ENCODE measurements at regions not wholly inside any gene's neighbourhood (a gene's known extent, or its start where the extent isn't known, plus 50 kb on each side); places are given as distances from the start of the nearest gene placed in this dataset.
A peak's percentile ranks its signal among the peaks of the same experiment; 100 is the strongest.

GRCh38 chr11:22555881-22556280, 69.7 kb downstream of the FANCF start:
- H3K27ac ChIP-seq (ENCODE audit: insufficient read depth, low read length): no peak overlapping the region
- no peak overlapping the region for H3K4me3 ChIP-seq (replicated peaks in 1 of 4; ENCODE audit: control extremely low read depth in 1 of 4, insufficient read depth in 1 of 4, low read depth in 3 of 4, low read length in 4 of 4)
- no peak overlapping the region for H2AFZ ChIP-seq (ENCODE audit: low read length)
- H3K9me3 ChIP-seq (ENCODE audit: control insufficient read depth, insufficient read depth, low read depth, low read length): no peaks in the 10 kb centered on the region
- H4K20me1 ChIP-seq (ENCODE audit: control insufficient read depth, extremely low read depth, insufficient read depth, low read length): no peaks in the 10 kb centered on the region
- H3K27me3 ChIP-seq (ENCODE audit: control insufficient read depth, insufficient read depth, low read length): no peaks in the 10 kb centered on the region
- H3K4me2 ChIP-seq (ENCODE audit: extremely low read depth, insufficient read depth, low read length): no peak overlapping the region
- peak in 1 of 2 donors; percentile 31 for DNase-seq (ENCODE audit: low read depth in 2 of 2)
- no peaks in the 10 kb centered on the region for H3K79me2 ChIP-seq (ENCODE audit: control insufficient read depth, insufficient read depth, low read length)
- H3K36me3 ChIP-seq (ENCODE audit: control insufficient read depth, insufficient read depth, low read length): no peaks in the 10 kb centered on the region
- TF ChIP-seq CTCF (conservative IDR thresholded peaks at IDR 0.05 in 1 of 2, IDR thresholded peaks at IDR 0.05 in 1 of 2; ENCODE audit: low read depth in 1 of 2, low read length in 2 of 2): no peak
- no peak for TF ChIP-seq EZH2 (IDR thresholded peaks at IDR 0.05; ENCODE audit: low read length, missing control alignments)
- no peaks in the 10 kb centered on the region for H3K4me1 ChIP-seq (ENCODE audit: control insufficient read depth, extremely low read depth, insufficient read depth, low read length)
- H3K9ac ChIP-seq (ENCODE audit: insufficient read depth, low read length): no peak overlapping the region

GRCh38 chr11:22554221-22554620, 71.4 kb downstream of the FANCF start:
- TF ChIP-seq CTCF (conservative IDR thresholded peaks at IDR 0.05 in 1 of 2, IDR thresholded peaks at IDR 0.05 in 1 of 2; ENCODE audit: low read depth in 1 of 2, low read length in 2 of 2) (no peak), EZH2 (IDR thresholded peaks at IDR 0.05; ENCODE audit: low read length, missing control alignments) (no peak)
- H3K79me2 ChIP-seq (ENCODE audit: control insufficient read depth, insufficient read depth, low read length): no peaks in the 10 kb centered on the region

GRCh38 chr11:22552885-22553284, 72.7 kb downstream of the FANCF start:
- Histone ChIP-seq H3K79me2 (ENCODE audit: control insufficient read depth, insufficient read depth, low read length) (no peaks in the 10 kb centered on the region), H3K27ac (ENCODE audit: insufficient read depth, low read length) (no peak overlapping the region), H3K27me3 (ENCODE audit: control insufficient read depth, insufficient read depth, low read length) (no peaks in the 10 kb centered on the region), H4K20me1 (ENCODE audit: control insufficient read depth, extremely low read depth, insufficient read depth, low read length) (no peaks in the 10 kb centered on the region), H3K4me3 (replicated peaks in 1 of 4; ENCODE audit: control extremely low read depth in 1 of 4, insufficient read depth in 1 of 4, low read depth in 3 of 4, low read length in 4 of 4) (no peak overlapping the region), H3K4me2 (ENCODE audit: extremely low read depth, insufficient read depth, low read length) (no peak overlapping the region), H2AFZ (ENCODE audit: low read length) (no peak overlapping the region), H3K9ac (ENCODE audit: insufficient read depth, low read length) (no peak overlapping the region), H3K4me1 (ENCODE audit: control insufficient read depth, extremely low read depth, insufficient read depth, low read length) (no peaks in the 10 kb centered on the region), H3K36me3 (ENCODE audit: control insufficient read depth, insufficient read depth, low read length) (no peaks in the 10 kb centered on the region), H3K9me3 (ENCODE audit: control insufficient read depth, insufficient read depth, low read depth, low read length) (no peaks in the 10 kb centered on the region)
- TF ChIP-seq CTCF (conservative IDR thresholded peaks at IDR 0.05 in 1 of 2, IDR thresholded peaks at IDR 0.05 in 1 of 2; ENCODE audit: low read depth in 1 of 2, low read length in 2 of 2): no peak
- TF ChIP-seq EZH2 (IDR thresholded peaks at IDR 0.05; ENCODE audit: low read length, missing control alignments): no peak
- DNase-seq (ENCODE audit: low read depth in 2 of 2): no peak

More at GRCh38 chr11:22554221-22554620, 71.4 kb downstream of the FANCF start:
- Histone ChIP-seq H3K9ac (ENCODE audit: insufficient read depth, low read length) (no peak overlapping the region), H3K9me3 (ENCODE audit: control insufficient read depth, insufficient read depth, low read depth, low read length) (no peaks in the 10 kb centered on the region), H3K4me2 (ENCODE audit: extremely low read depth, insufficient read depth, low read length) (no peak overlapping the region), H3K36me3 (ENCODE audit: control insufficient read depth, insufficient read depth, low read length) (no peaks in the 10 kb centered on the region), H3K27me3 (ENCODE audit: control insufficient read depth, insufficient read depth, low read length) (no peaks in the 10 kb centered on the region), H4K20me1 (ENCODE audit: control insufficient read depth, extremely low read depth, insufficient read depth, low read length) (no peaks in the 10 kb centered on the region), H2AFZ (ENCODE audit: low read length) (no peak overlapping the region), H3K4me3 (replicated peaks in 1 of 4; ENCODE audit: control extremely low read depth in 1 of 4, insufficient read depth in 1 of 4, low read depth in 3 of 4, low read length in 4 of 4) (no peak overlapping the region), H3K27ac (ENCODE audit: insufficient read depth, low read length) (no peak overlapping the region), H3K4me1 (ENCODE audit: control insufficient read depth, extremely low read depth, insufficient read depth, low read length) (no peaks in the 10 kb centered on the region)
- no peak for DNase-seq (ENCODE audit: low read depth in 2 of 2)

Measured in fibroblast of lung (primary cell).